HG03159 (cell line): ENCODE measurements at regions not wholly inside any gene's neighbourhood (a gene's known extent, or its start where the extent isn't known, plus 50 kb on each side); places are given as distances from the start of the nearest gene placed in this dataset.

Source experiments
- ATAC-seq: cut with Tn5 transposase; IDR thresholded peaks from one replicate; pipeline ENCODE4 v1.9.1; 2021; ENCODE audit warnings: mild to moderate bottlenecking, moderate library complexity; ENCODE audit not compliant: unreplicated experiment

GRCh38 chr10:29105516-29106215, 183.2 kb upstream of the LYZL1 start:
- no peak for ATAC-seq

GRCh38 chr10:29106287-29106686, 182.6 kb upstream of the LYZL1 start:
- ATAC-seq, result no peak

- ATAC-seq, result no peak
Observed at GRCh38 chr10:29107866-29108498, 180.9 kb upstream of the LYZL1 start.

GRCh38 chr10:29109707-29110571, 178.9 kb upstream of the LYZL1 start:
- no peak for ATAC-seq

- ATAC-seq, result no peak
Observed at GRCh38 chr10:29112827-29113615, 175.8 kb upstream of the LYZL1 start.

- ATAC-seq, result no peak
Observed at GRCh38 chr10:29113616-29113945, 175.3 kb upstream of the LYZL1 start.

- ATAC-seq, result no peak
Observed at GRCh38 chr10:29114141-29114540, 174.7 kb upstream of the LYZL1 start.

GRCh38 chr10:29117781-29118180, 171.1 kb upstream of the LYZL1 start:
- no peak for ATAC-seq

GRCh38 chr10:29119374-29119773, 169.5 kb upstream of the LYZL1 start:
- ATAC-seq, result no peak

GRCh38 chr10:29120216-29120615, 168.7 kb upstream of the LYZL1 start:
- ATAC-seq, result no peak

GRCh38 chr10:29124864-29125263, 164.0 kb upstream of the LYZL1 start:
- no peak for ATAC-seq

GRCh38 chr10:29127037-29127700, 161.7 kb upstream of the LYZL1 start:
- no peak for ATAC-seq

- no peak for ATAC-seq
Observed at GRCh38 chr10:29127731-29128130, 161.1 kb upstream of the LYZL1 start.

GRCh38 chr10:29130190-29130673, 158.6 kb upstream of the LYZL1 start:
- no peak for ATAC-seq

- ATAC-seq, result no peak
Observed at GRCh38 chr10:29131952-29132547, 156.8 kb upstream of the LYZL1 start.

GRCh38 chr10:29132551-29133111, 156.2 kb upstream of the LYZL1 start:
- ATAC-seq, result no peak

- ATAC-seq, result no peak
Observed at GRCh38 chr10:29135337-29135736, 153.5 kb upstream of the LYZL1 start.

GRCh38 chr10:29136411-29136810, 152.5 kb upstream of the LYZL1 start:
- ATAC-seq, result no peak

- ATAC-seq, result no peak
Observed at GRCh38 chr10:29140151-29140550, 148.7 kb upstream of the LYZL1 start.

- no peak for ATAC-seq
Observed at GRCh38 chr10:29140991-29141390, 147.9 kb upstream of the LYZL1 start.
